Astrocyte (in vitro differentiated cells and primary cell): ENCODE measurements at regions not wholly inside any gene's neighbourhood (a gene's known extent, or its start where the extent isn't known, plus 50 kb on each side); places are given as distances from the start of the nearest gene placed in this dataset.

ENCODE experiments used
- EZH2 ChIP-seq: IDR thresholded peaks from 2 replicates; pipeline ENCODE4 v1.6.1; 2012; ENCODE audit warnings: mild to moderate bottlenecking, low read length, inconsistent platforms; ENCODE audit not compliant: insufficient read depth
- TF ChIP-seq, protein P1 (sequence below): IDR thresholded peaks from 2 replicates; pipeline ENCODE4 v1.5.1; 2011; ENCODE audit warnings: low read depth, mild to moderate bottlenecking, inconsistent platforms, low read length, moderate library complexity; ENCODE audit not compliant: insufficient read depth

- TF ChIP-seq, protein P1, sequence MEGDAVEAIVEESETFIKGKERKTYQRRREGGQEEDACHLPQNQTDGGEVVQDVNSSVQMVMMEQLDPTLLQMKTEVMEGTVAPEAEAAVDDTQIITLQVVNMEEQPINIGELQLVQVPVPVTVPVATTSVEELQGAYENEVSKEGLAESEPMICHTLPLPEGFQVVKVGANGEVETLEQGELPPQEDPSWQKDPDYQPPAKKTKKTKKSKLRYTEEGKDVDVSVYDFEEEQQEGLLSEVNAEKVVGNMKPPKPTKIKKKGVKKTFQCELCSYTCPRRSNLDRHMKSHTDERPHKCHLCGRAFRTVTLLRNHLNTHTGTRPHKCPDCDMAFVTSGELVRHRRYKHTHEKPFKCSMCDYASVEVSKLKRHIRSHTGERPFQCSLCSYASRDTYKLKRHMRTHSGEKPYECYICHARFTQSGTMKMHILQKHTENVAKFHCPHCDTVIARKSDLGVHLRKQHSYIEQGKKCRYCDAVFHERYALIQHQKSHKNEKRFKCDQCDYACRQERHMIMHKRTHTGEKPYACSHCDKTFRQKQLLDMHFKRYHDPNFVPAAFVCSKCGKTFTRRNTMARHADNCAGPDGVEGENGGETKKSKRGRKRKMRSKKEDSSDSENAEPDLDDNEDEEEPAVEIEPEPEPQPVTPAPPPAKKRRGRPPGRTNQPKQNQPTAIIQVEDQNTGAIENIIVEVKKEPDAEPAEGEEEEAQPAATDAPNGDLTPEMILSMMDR: no peak
- no peak for TF ChIP-seq EZH2
These were observed 479.4 kb upstream of the MAN1A1 start for GRCh38 chr6:119829006-119829405.
